Breast epithelium (tissue), 4 donors: ENCODE measurements at regions not wholly inside any gene's neighbourhood (a gene's known extent, or its start where the extent isn't known, plus 50 kb on each side); places are given as distances from the start of the nearest gene placed in this dataset.
A peak's percentile ranks its signal among the peaks of the same experiment; 100 is the strongest.

Experiments
- DNase-seq, 2 donors: peaks; one replicate each; pipeline ENCODE4 v3.0.0-alpha.2; 2019; ENCODE audit warnings: low spot score in 2 of 2
- H3K27ac ChIP-seq, 2 donors: fragments of 200-600 bp; sonication (generic) in 1 of 2; one replicate each; pipeline ENCODE4 v1.5.1; 2016 to 2019; ENCODE audit warnings: mild to moderate bottlenecking in 1 of 2
- H3K27me3 ChIP-seq, 2 donors: fragments of 200-600 bp; sonication (generic) in 1 of 2; one replicate each; pipeline versions ENCODE4 v1.5.1 to v1.6.0; 2017 to 2019; ENCODE audit warnings: control low read depth in 1 of 2, mild to moderate bottlenecking in 1 of 2
- H3K36me3 ChIP-seq: fragments of 200-600 bp; one replicate; pipeline ENCODE4 v1.5.1; 2019
- H3K4me1 ChIP-seq, 2 donors: fragments of 200-600 bp; sonication (generic); one replicate each; pipeline ENCODE4 v1.5.1; 2016 to 2019; ENCODE audit warnings: control low read depth in 1 of 2
- H3K4me3 ChIP-seq, 3 donors: fragments of 200-600 bp; sonication (generic); 1 replicate in 2 of 3; 2 replicates in 1 of 3; pipeline ENCODE4 v1.5.1; 2016 to 2019; ENCODE audit warnings: mild to moderate bottlenecking in 3 of 3, moderate library complexity in 2 of 3
- H3K9me3 ChIP-seq, 2 donors: fragments of 200-600 bp; sonication (generic) in 1 of 2; one replicate each; pipeline ENCODE4 v1.5.1; 2016 to 2019; ENCODE audit warnings: control low read depth in 1 of 2
- CTCF ChIP-seq, 3 donors: fragments of 450-650 bp; IDR thresholded peaks; one replicate each; pipeline ENCODE4 v1.5.1; 2016 to 2017; ENCODE audit warnings: antibody characterized with exemption in 3 of 3, mild to moderate bottlenecking in 3 of 3, moderate library complexity in 3 of 3
- POLR2A ChIP-seq: fragments of 450-650 bp; IDR thresholded peaks from one replicate; pipeline ENCODE4 v1.6.1; 2016; ENCODE audit warnings: antibody characterized with exemption, mild to moderate bottlenecking, moderate library complexity
- POLR2AphosphoS5 ChIP-seq, 3 donors: sonication (generic); formaldehyde crosslinking; IDR thresholded peaks; one replicate each; pipeline ENCODE4 v1.6.1; 2017; ENCODE audit warnings: antibody characterized with exemption in 3 of 3
- intact Hi-C: fragments of 100-400 bp; cut with DNase I; formaldehyde crosslinking; loops from one replicate; pipeline ENCODE4 v1.15.1; 2023; ENCODE audit warnings: low total_unique reads

DNA sequence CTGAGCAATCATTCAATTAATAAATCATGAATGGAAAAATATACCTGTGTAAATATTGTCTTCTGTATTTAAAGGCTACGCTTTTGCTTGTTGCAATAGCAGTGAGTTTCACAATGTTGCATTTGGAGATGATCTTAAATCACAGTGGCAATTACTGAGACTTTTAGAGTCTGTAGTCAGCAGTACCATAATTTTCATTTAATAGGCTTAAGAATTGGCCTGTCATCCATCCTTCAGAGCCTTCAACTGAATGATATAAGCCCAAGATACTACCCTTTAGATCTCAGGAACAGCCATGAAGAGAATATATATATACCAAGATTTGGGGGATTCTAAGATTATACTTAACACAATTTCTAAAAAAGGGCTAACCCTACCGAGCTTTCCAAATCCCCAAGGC is 458.1 kb downstream of the GBE1 start:
- DNase-seq = no peak
- H3K4me3 ChIP-seq = no peak overlapping the region
- H3K27ac ChIP-seq = no peak overlapping the region
- H3K27me3 ChIP-seq = no peaks in the 10 kb centered on the region
- TF ChIP-seq POLR2A = no peak
- TF ChIP-seq POLR2AphosphoS5 (IDR thresholded peaks at IDR 0.05) = no peak
- no peak for TF ChIP-seq CTCF (IDR thresholded peaks at IDR 0.05)
- H3K9me3 ChIP-seq = no peaks in the 10 kb centered on the region
- intact Hi-C loops = no loop called here
- no peaks in the 10 kb centered on the region for H3K4me1 ChIP-seq
- no peaks in the 10 kb centered on the region for H3K36me3 ChIP-seq

DNA sequence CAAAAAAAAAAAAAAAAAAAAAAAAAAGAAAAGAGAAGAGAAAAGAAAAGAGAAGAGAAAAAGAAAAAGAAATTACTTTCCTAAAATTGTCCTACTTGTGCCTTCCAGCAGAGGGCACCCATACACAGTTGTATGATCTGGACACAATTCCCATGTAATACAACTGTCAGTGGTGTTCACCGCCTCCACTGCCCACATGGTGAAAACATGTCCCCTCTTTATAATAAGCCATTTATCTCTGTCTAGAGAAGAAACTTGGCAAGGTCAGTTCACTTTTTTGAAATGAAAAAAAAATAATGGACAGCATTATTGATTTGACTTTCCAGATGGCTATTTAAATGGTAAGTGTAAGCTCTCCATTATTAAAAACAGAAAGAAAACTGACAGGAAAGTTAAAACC is 459.4 kb downstream of the GBE1 start:
- TF ChIP-seq POLR2A (no peak), CTCF (IDR thresholded peaks at IDR 0.05) (peak in 2 of 3 donors; percentile 33 to 43)
- Histone ChIP-seq H3K36me3 (no peaks in the 10 kb centered on the region), H3K27ac (no peak overlapping the region), H3K4me3 (no peak overlapping the region), H3K9me3 (no peaks in the 10 kb centered on the region), H3K4me1 (no peaks in the 10 kb centered on the region), H3K27me3 (no peaks in the 10 kb centered on the region)
- intact Hi-C loops = no loop called here
- DNase-seq = no peak

DNA sequence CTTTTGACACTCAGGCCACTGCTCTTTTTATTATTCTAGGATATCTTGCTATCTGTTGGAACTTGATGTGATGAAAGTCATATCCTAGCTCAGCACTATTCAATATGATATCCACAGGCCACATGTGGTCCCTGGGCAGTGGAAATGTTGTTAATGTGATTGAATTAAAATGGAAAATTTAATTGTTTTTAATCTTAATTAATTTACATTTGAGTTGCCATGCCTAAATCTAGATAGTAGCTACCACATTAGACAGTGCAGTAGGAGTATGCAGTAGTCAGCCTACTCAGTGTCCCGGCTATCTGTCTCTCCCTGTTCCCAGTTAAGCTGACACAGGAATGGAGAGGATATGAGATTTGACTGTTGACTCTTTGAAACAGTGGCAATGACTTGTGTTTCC is 460.2 kb downstream of the GBE1 start:
- no peaks in the 10 kb centered on the region for H3K36me3 ChIP-seq
- TF ChIP-seq CTCF (IDR thresholded peaks at IDR 0.05) (no peak), POLR2AphosphoS5 (IDR thresholded peaks at IDR 0.05) (no peak), POLR2A (no peak)
- DNase-seq = no peak
- H3K27me3 ChIP-seq = no peaks in the 10 kb centered on the region
- no peak overlapping the region for H3K27ac ChIP-seq
- no peaks in the 10 kb centered on the region for H3K4me1 ChIP-seq
- H3K9me3 ChIP-seq = no peaks in the 10 kb centered on the region
- intact Hi-C loops = no loop called here
- no peak overlapping the region for H3K4me3 ChIP-seq

DNA sequence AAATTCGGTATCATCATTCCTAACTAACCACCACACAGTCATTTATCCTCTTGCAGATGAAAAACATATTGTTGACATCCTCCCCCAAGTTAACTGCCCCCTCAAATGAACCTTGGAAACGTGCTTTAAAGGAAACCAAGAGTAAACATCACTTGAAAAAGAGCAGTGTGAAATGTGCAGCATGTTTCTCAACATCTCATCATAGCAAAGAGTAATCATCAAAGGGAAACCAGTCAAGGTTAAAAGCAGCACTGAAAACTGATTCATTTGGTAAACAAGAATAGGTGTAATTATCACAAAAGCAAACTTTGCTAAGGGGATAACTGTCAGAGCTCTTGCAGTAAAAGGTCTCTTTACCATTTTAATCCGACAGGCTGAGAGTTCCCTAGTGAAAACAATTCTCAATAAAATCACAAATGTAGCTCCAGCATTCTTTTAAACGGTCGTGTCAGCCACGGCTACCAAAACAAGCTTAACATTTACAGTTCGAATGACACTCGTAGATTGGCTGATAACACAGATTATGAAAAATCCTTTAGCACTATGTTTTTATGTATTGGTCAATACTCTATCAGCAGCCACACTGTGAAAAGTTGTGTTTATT is 461.0 kb downstream of the GBE1 start:
- H3K4me3 ChIP-seq = no peak overlapping the region
- no peaks in the 10 kb centered on the region for H3K9me3 ChIP-seq
- H3K27me3 ChIP-seq = no peaks in the 10 kb centered on the region
- no peak for DNase-seq
- intact Hi-C loops = no loop called here
- no peak for TF ChIP-seq POLR2AphosphoS5 (IDR thresholded peaks at IDR 0.05)
- H3K36me3 ChIP-seq = no peaks in the 10 kb centered on the region
- no peak overlapping the region for H3K27ac ChIP-seq
- no peaks in the 10 kb centered on the region for H3K4me1 ChIP-seq

GRCh38 chr3:81299481-81299880 is 462.0 kb downstream of the GBE1 start:
- H3K36me3 ChIP-seq = no peaks in the 10 kb centered on the region
- TF ChIP-seq CTCF (IDR thresholded peaks at IDR 0.05) = no peak
- no peak for TF ChIP-seq POLR2A
- TF ChIP-seq POLR2AphosphoS5 (IDR thresholded peaks at IDR 0.05) = no peak
- intact Hi-C loops = no loop called here
- no peaks in the 10 kb centered on the region for H3K27me3 ChIP-seq
- no peaks in the 10 kb centered on the region for H3K4me1 ChIP-seq
- DNase-seq = no peak
- H3K4me3 ChIP-seq = no peak overlapping the region
- H3K9me3 ChIP-seq = no peaks in the 10 kb centered on the region
- no peak overlapping the region for H3K27ac ChIP-seq
